K562 (cell line): ENCODE measurements at regions not wholly inside any gene's neighbourhood (a gene's known extent, or its start where the extent isn't known, plus 50 kb on each side); places are given as distances from the start of the nearest gene placed in this dataset.

ENCODE experiments used
- ATAC-seq: fragments of 200-7000 bp; cut with Tn5 transposase; 3 replicates; pipeline ENCODE4 v1.9.1; 2020; ENCODE audit warnings: moderate library complexity
- BruUV-seq: library from RNA; stranded (reverse); fragments of 400-500 nt; replicated peaks from 2 replicates; lab custom pipeline; 2021; lab: Mats Ljungman, UMichigan
- CTCF ChIA-PET: fragments of 300-600 bp; formaldehyde crosslinking; extraction: SDS; loops from one replicate; lab custom pipeline; 2021; ENCODE audit warnings: low intra/inter-chr PET ratio; lab: Yijun Ruan, JAX
- POLR2A ChIA-PET: fragments of 300-600, 350-650 bp; sonication (Branson Sonifier 250); formaldehyde crosslinking; extraction: SDS; loops from one replicate; lab custom pipeline; 2021; ENCODE audit warnings: antibody characterized with exemption, inconsistent platforms; lab: Yijun Ruan, JAX
- DNase-seq, 4 experiments: peaks; one replicate each; pipeline versions ENCODE4 v3.0.0 to v3.0.0-alpha.2; 2011 to 2018; ENCODE audit warnings: low spot score in 3 of 4, mixed read lengths in 3 of 4; ENCODE audit errors: extremely low read depth in 1 of 4
- FAIRE-seq: peaks from 2 replicates; lab custom pipeline; 2011; peaks lifted over from hg19 to GRCh38; lab: Jason Lieb, UNC
- H2AFZ ChIP-seq: 2 replicates; pipeline ENCODE4 v1.6.0; 2011; ENCODE audit warnings: low read depth, low read length, control low read depth, inconsistent platforms
- H3K27ac ChIP-seq: fragments of 200-600 bp; 3 replicates; pipeline ENCODE4 v1.8.0; 2011; ENCODE audit warnings: low read depth, mild to moderate bottlenecking, control low read depth, inconsistent platforms, low read length, moderate library complexity, mixed read lengths; ENCODE audit errors: extremely low read depth
- H3K27me3 ChIP-seq, 2 experiments: fragments of 300-600 bp in 1 of 2; 2 replicates in 1 of 2; 3 replicates in 1 of 2; pipeline versions ENCODE4 v1.6.0 to v1.8.0; 2011; ENCODE audit warnings: inconsistent platforms in 2 of 2, low read length in 2 of 2, mild to moderate bottlenecking in 1 of 2, mixed read lengths in 1 of 2, moderate library complexity in 1 of 2; ENCODE audit not compliant: control insufficient read depth in 2 of 2, insufficient read depth in 2 of 2
- H3K36me3 ChIP-seq: fragments of 300-600 bp; 3 replicates; pipeline ENCODE4 v1.8.0; 2011; ENCODE audit warnings: mild to moderate bottlenecking, low read length, inconsistent platforms; ENCODE audit not compliant: control insufficient read depth, insufficient read depth
- H3K4me1 ChIP-seq, 2 experiments: fragments of 200-600 bp in 1 of 2; replicated peaks in 1 of 2; 2 replicates in 1 of 2; 3 replicates in 1 of 2; pipeline versions ENCODE4 v1.5.1 to v1.8.0; 2011; ENCODE audit warnings: inconsistent platforms in 2 of 2, low read length in 2 of 2, mild to moderate bottlenecking in 1 of 2, mixed read lengths in 1 of 2, moderate library complexity in 1 of 2; ENCODE audit not compliant: control insufficient read depth in 2 of 2, insufficient read depth in 2 of 2
- H3K4me2 ChIP-seq: 2 replicates; pipeline ENCODE4 v1.6.1; 2011; ENCODE audit warnings: low read length, control low read depth, inconsistent platforms, mixed read lengths; ENCODE audit not compliant: insufficient read depth
- H3K4me3 ChIP-seq: fragments of 200-600 bp; sonication (generic), shearing (Covaris generic); 2 replicates; pipeline ENCODE4 v1.5.1; 2016; ENCODE audit warnings: control low read depth, inconsistent platforms
- H3K79me2 ChIP-seq: fragments of 200-600 bp; 3 replicates; pipeline ENCODE4 v1.8.0; 2011; ENCODE audit warnings: low read length, inconsistent platforms; ENCODE audit not compliant: control insufficient read depth, insufficient read depth
- H3K9ac ChIP-seq, 2 experiments: 2 replicates each; pipeline versions ENCODE4 v1.6.0 to v1.6.1; 2011; ENCODE audit warnings: low read depth in 2 of 2, low read length in 2 of 2, control low read depth in 1 of 2, inconsistent platforms in 1 of 2, mild to moderate bottlenecking in 1 of 2, mixed read lengths in 1 of 2; ENCODE audit not compliant: insufficient read depth in 1 of 2
- H3K9me1 ChIP-seq: one replicate; pipeline ENCODE4 v1.6.0; 2011; ENCODE audit warnings: inconsistent platforms, mild to moderate bottlenecking, low read length, moderate library complexity; ENCODE audit not compliant: control insufficient read depth, insufficient read depth
- H3K9me3 ChIP-seq: replicated peaks from 2 replicates; pipeline ENCODE4 v1.5.1; 2011; ENCODE audit warnings: low read depth, low read length, inconsistent platforms; ENCODE audit not compliant: control insufficient read depth, insufficient read depth
- H4K20me1 ChIP-seq: replicated peaks from 2 replicates; pipeline ENCODE4 v1.6.1; 2011; ENCODE audit warnings: low read length, inconsistent platforms, mixed read lengths; ENCODE audit not compliant: control insufficient read depth, insufficient read depth
- CC2D1A ChIP-seq: fragments of 450-650 bp; IDR thresholded peaks from 2 replicates; pipeline ENCODE4 v1.6.1; 2017; ENCODE audit warnings: mild to moderate bottlenecking
- CCAR2 ChIP-seq: fragments of 200-400 bp; formaldehyde crosslinking; IDR thresholded peaks from 2 replicates; pipeline ENCODE4 v1.6.1; 2017; ENCODE audit warnings: mild to moderate bottlenecking, low read depth, low read length
- CEBPG ChIP-seq, 3 experiments: fragments of 200-800 bp in 1 of 3; sonication (Bioruptor generic) in 1 of 3; sonication (generic) in 1 of 3; formaldehyde crosslinking in 1 of 3; IDR thresholded peaks in 2 of 3; conservative IDR thresholded peaks in 1 of 3; 2 replicates each; pipeline versions ENCODE4 v1.6.1 to v1.8.0; 2016 to 2022; ENCODE audit warnings: missing compliant biosample characterization in 2 of 3, missing genetic modification characterization in 2 of 3, mild to moderate bottlenecking in 1 of 3, missing genetic modification reagents in 1 of 3
- GTF2E2 ChIP-seq: fragments of 200-800 bp; sonication (Bioruptor generic); IDR thresholded peaks from 2 replicates; pipeline ENCODE4 v1.6.1; 2016; ENCODE audit warnings: missing genetic modification characterization, missing compliant biosample characterization
- HDAC8 ChIP-seq: fragments of 450-650 bp; IDR thresholded peaks from 2 replicates; pipeline ENCODE4 v1.6.1; 2016; ENCODE audit warnings: mild to moderate bottlenecking, missing genetic modification characterization, moderate library complexity, missing compliant biosample characterization
- POU5F1 ChIP-seq: fragments of 150-350 bp; IDR thresholded peaks from 2 replicates; pipeline ENCODE4 v1.6.1; 2014; ENCODE audit warnings: borderline replicate concordance, low read length, low read depth, mild to moderate bottlenecking; ENCODE audit not compliant: partially characterized antibody
- PURB ChIP-seq: sonication (generic); formaldehyde crosslinking; IDR thresholded peaks from 2 replicates; pipeline ENCODE4 v1.9.0; 2021; ENCODE audit warnings: low read depth, mild to moderate bottlenecking, missing genetic modification reagents
- ZNF347 ChIP-seq: fragments of 450-650 bp; formaldehyde crosslinking; IDR thresholded peaks from 2 replicates; pipeline ENCODE4 v1.4.0; 2020; ENCODE audit warnings: low read depth, mild to moderate bottlenecking, moderate library complexity
- WGBS: fragments of 100-300 bp; shearing (Covaris generic); methylation state at CpG from one replicate; pipeline ENCODE4 v1.1.6; 2016; ENCODE audit warnings: low coverage, mixed read lengths; ENCODE audit not compliant: insufficient coverage; ENCODE audit errors: missing lambda C conversion rate; 5-methylcytosine and 5-hydroxymethylcytosine counted together
- in situ Hi-C: fragments of 300-500 bp; cut with MboI; formaldehyde crosslinking; loops from 4 replicates; pipeline ENCODE4 v1.15.0; 2018; ENCODE audit warnings: inconsistent platforms, mixed read lengths
- intact Hi-C: fragments of 100-400 bp; cut with micrococcal nuclease; formaldehyde crosslinking; loops from 2 replicates; pipeline ENCODE4 v1.14.2; 2022
- TF ChIP-seq, protein P1 (sequence below), 2 experiments: IDR thresholded peaks in 1 of 2; conservative IDR thresholded peaks in 1 of 2; 2 replicates each; pipeline ENCODE4 v1.6.1; 2016; ENCODE audit warnings: low read depth in 2 of 2, mild to moderate bottlenecking in 1 of 2, missing compliant biosample characterization in 1 of 2, missing genetic modification characterization in 1 of 2, moderate library complexity in 1 of 2
- TF ChIP-seq, protein P2 (sequence below): fragments of 250-450 bp; sonication (Bioruptor Pico); IDR thresholded peaks from 2 replicates; pipeline ENCODE4 v1.5.0; 2021; ENCODE audit warnings: mild to moderate bottlenecking, moderate library complexity

DNA sequence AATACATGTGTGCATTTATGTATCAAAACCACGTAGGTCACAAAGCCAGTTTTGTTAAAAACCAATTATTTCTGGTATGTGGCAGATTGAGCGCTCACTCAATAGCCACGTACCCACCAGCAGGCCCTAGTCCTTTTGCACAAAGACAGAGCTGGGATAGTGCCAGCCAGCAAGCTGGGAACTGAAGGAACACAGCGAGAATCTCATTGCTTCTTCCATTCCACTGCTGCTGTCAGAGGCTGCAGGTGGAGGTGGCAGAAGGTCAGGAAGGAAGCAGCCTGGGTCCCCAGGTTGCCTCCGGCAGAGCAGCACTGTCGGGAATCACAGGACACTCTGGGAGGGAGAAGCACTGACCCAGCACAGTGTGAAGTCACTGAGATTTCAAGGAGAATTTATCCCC lies 385.5 kb upstream of the PFKP start:
- H3K27me3 ChIP-seq = peaks cover 0 to 16% of the 10 kb centered on the region in 2 experiments; a peak in 2 of 5 replicates
- H3K9me3 ChIP-seq = no peaks in the 10 kb centered on the region
- no TSS peak for BruUV-seq
- CTCF ChIA-PET = no interaction called here
- no peak for TF ChIP-seq HDAC8 (tag)
- TF ChIP-seq ZNF347 = no peak
- TF ChIP-seq, protein P1, sequence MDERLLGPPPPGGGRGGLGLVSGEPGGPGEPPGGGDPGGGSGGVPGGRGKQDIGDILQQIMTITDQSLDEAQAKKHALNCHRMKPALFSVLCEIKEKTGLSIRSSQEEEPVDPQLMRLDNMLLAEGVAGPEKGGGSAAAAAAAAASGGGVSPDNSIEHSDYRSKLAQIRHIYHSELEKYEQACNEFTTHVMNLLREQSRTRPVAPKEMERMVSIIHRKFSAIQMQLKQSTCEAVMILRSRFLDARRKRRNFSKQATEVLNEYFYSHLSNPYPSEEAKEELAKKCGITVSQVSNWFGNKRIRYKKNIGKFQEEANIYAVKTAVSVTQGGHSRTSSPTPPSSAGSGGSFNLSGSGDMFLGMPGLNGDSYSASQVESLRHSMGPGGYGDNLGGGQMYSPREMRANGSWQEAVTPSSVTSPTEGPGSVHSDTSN (CRISPR knock-in tag; IDR thresholded peaks at IDR 0.05; ENCODE audit: low read depth) = no peak
- TF ChIP-seq, protein P1 (tag; conservative IDR thresholded peaks at IDR 0.05; ENCODE audit: low read depth) = no peak
- TF ChIP-seq GTF2E2 (tag) = no peak
- no peak for TF ChIP-seq CC2D1A
- TF ChIP-seq, protein P2, sequence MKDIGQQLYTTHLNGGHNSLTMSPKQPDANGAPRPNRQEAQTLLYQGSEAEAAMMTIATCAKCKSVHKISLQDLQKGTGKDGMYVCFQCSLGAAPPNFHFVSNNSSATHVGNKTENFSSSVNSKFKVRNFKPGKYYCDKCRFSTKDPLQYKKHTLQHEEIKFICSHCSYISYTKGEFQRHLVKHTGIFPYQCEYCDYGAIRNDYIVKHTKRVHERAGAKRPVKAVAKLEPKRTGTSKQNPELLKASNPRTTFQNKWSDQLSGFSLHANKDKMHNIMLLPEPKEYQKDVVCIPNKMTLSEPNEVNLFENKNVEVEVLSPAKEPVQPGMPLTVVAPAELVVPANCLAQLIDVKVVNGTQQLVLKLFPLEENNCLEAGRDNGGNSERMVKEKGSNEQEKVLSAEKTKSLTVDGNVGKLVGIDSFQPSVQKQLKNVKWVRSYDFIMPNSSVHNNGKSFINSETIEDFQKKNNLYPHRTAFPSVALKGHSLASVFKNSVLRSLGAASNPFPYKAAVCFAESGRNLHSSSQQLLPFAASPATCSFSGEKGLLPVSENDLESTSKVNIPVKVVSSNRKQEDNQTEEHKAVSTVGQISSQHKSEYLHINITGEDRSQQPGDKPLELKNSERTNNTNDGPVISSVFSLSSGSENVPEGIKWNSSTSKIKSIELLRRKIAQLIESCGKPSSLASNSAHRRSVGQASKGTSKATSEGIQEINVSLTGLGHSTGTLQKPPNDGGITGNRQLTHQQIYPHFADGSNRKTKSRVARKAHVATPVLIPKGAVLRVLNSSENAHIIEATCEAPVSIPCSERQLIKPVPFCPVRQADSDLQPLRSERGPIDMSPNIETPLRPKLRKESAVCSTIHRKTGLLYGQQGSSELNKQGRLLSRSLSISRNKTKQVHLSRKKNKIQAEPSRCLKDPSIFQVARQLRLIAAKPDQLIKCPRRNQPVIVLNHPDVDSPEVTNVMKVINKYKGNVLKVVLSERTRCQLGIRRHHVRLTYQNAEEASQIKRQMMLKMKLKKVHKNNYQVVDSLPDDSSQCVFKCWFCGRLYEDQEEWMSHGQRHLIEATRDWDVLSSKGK (CRISPR knock-in tag) = no peak
- TF ChIP-seq PURB (CRISPR knock-in tag) = no peak
- TF ChIP-seq CCAR2 = no peak
- TF ChIP-seq CEBPG (CRISPR knock-in tag; IDR thresholded peaks at IDR 0.05) = no peak
- no peak for TF ChIP-seq CEBPG (tag; conservative IDR thresholded peaks at IDR 0.05 in 1 of 2, IDR thresholded peaks at IDR 0.05 in 1 of 2)
- no peak for TF ChIP-seq POU5F1
- ATAC-seq = no peak
- DNase-seq = no peak
- no peak overlapping the region for H2AFZ ChIP-seq
- no peak for FAIRE-seq
- no peaks in the 10 kb centered on the region for H3K36me3 ChIP-seq
- H3K4me2 ChIP-seq = no peak overlapping the region
- WGBS = 1% methylated on average over 6 of the region's 6 CpGs
- no peaks in the 10 kb centered on the region for H3K79me2 ChIP-seq
- no peaks in the 10 kb centered on the region for H4K20me1 ChIP-seq
- no peaks in the 10 kb centered on the region for H3K4me1 ChIP-seq
- intact Hi-C loops = no loop called here
- POLR2A ChIA-PET = interaction anchor here (0.7 kb wide), 1 partner anchor 10 kb away, joined by 3 read pairs; no protein-coding TSS in a partner anchor
- no peak overlapping the region for H3K27ac ChIP-seq
- in situ Hi-C loops = no loop called here
- no peaks in the 10 kb centered on the region for H3K9me1 ChIP-seq
- no peak overlapping the region for H3K9ac ChIP-seq
- H3K4me3 ChIP-seq = no peak overlapping the region
